Brain microvascular endothelial cell (primary cell): ENCODE measurements at regions not wholly inside any gene's neighbourhood (a gene's known extent, or its start where the extent isn't known, plus 50 kb on each side); places are given as distances from the start of the nearest gene placed in this dataset.
A peak's percentile ranks its signal among the peaks of the same experiment; 100 is the strongest.
"Not testable (repeated sequence)": the region's sequence is repeated elsewhere in the genome, so short reads cannot be mapped to it uniquely, and the experiment has no call there.

Source experiments
- DNase-seq: peaks from one replicate; pipeline ENCODE4 v3.0.0-alpha.2; 2020
- H3K27ac ChIP-seq: fragments of 250-450 bp; sonication (Bioruptor Pico); 2 replicates; pipeline ENCODE4 v1.5.1; 2020; ENCODE audit warnings: mild to moderate bottlenecking, moderate library complexity
- H3K27me3 ChIP-seq: fragments of 250-450 bp; sonication (Bioruptor Pico); replicated peaks from 2 replicates; pipeline ENCODE4 v1.5.1; 2020; ENCODE audit warnings: mild to moderate bottlenecking
- H3K36me3 ChIP-seq: fragments of 250-450 bp; sonication (Bioruptor Pico); replicated peaks from 2 replicates; pipeline ENCODE4 v1.5.1; 2020; ENCODE audit warnings: mild to moderate bottlenecking
- H3K4me3 ChIP-seq: 2 replicates; pipeline ENCODE4 v1.5.1; 2011; ENCODE audit warnings: low read depth, mild to moderate bottlenecking, control low read depth, low read length, moderate library complexity
- CTCF ChIP-seq: IDR thresholded peaks from 2 replicates; pipeline ENCODE4 v1.5.1; 2011; ENCODE audit warnings: low read depth, mild to moderate bottlenecking, moderate library complexity, low read length, control low read depth, inconsistent platforms; ENCODE audit errors: missing control alignments
- in situ Hi-C: cut with HindIII; loops from 2 replicates; pipeline ENCODE4 v1.10.0; 2017; ENCODE audit warnings: low sequenced_read_pairs, low pct_ligation_motif_present

GRCh38 chr10:15428681-15429080 lies 57.6 kb upstream of the FAM171A1 start:
- in situ Hi-C loops, result loop anchor here (25.0 kb wide), 1 partner anchor 284 kb away; the partner anchor contains the start of gene ITGA8
- no peak for DNase-seq
- TF ChIP-seq CTCF, result no peak
- H3K36me3 ChIP-seq, result no peaks in the 10 kb centered on the region
- no peak overlapping the region for H3K4me3 ChIP-seq
- no peak overlapping the region for H3K27ac ChIP-seq
- H3K27me3 ChIP-seq, result no peaks in the 10 kb centered on the region

GRCh38 chr10:15427843-15428414 lies 56.8 kb upstream of the FAM171A1 start:
- peak; percentile 2 for DNase-seq
- H3K27me3 ChIP-seq, result no peaks in the 10 kb centered on the region
- no peak overlapping the region for H3K4me3 ChIP-seq
- in situ Hi-C loops, result loop anchor here (25.0 kb wide), 1 partner anchor 284 kb away; the partner anchor contains the start of gene ITGA8
- H3K36me3 ChIP-seq, result no peaks in the 10 kb centered on the region
- no peak overlapping the region for H3K27ac ChIP-seq
- TF ChIP-seq CTCF, result peak; percentile 44

- H3K27me3 ChIP-seq, result no peaks in the 10 kb centered on the region
- in situ Hi-C loops, result loop anchor here (25.0 kb wide), 1 partner anchor 286 kb away; the partner anchor contains the start of gene ITGA8
- H3K27ac ChIP-seq, result no peak overlapping the region
- DNase-seq, result no peak
- H3K4me3 ChIP-seq, result no peak overlapping the region
- no peaks in the 10 kb centered on the region for H3K36me3 ChIP-seq
- no peak for TF ChIP-seq CTCF
Observed at GRCh38 chr10:15426558-15426957, 55.5 kb upstream of the FAM171A1 start.

GRCh38 chr10:15426115-15426514 lies 55.0 kb upstream of the FAM171A1 start:
- H3K36me3 ChIP-seq, result no peaks in the 10 kb centered on the region
- in situ Hi-C loops, result loop anchor here (25.0 kb wide), 1 partner anchor 286 kb away; the partner anchor contains the start of gene ITGA8
- no peak for TF ChIP-seq CTCF
- no peak overlapping the region for H3K27ac ChIP-seq
- no peaks in the 10 kb centered on the region for H3K27me3 ChIP-seq
- no peak overlapping the region for H3K4me3 ChIP-seq
- DNase-seq, result no peak

- DNase-seq, H3K36me3 ChIP-seq, H3K27me3 ChIP-seq, H3K27ac ChIP-seq, in situ Hi-C loops, H3K4me3 ChIP-seq: not testable (repeated sequence)
Observed at GRCh38 chr10:15421875-15422274, 50.8 kb upstream of the FAM171A1 start.
